ENCODE measurements at regions not wholly inside any gene's neighbourhood (a gene's known extent, or its start where the extent isn't known, plus 50 kb on each side); places are given as distances from the start of the nearest gene placed in this dataset.

DNA sequence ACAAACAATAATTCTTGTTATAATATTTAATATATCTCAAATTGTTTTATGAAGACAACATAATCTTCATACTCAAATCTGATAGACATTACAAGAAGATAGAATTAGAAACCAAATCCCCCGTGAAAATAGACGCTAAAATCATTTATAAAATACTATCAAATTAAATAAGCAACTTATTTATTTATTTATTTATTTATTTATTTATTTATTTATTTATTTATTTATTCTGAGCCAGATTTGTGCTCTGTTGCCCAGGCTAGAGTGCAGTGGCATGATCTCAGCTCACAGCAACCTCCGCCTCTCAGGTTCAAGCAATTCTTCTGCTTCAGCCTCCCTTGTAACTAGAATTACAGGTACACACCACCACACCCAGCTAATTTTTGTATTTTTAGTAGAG lies 294.9 kb upstream of the MAGEC2 start:
- in situ Hi-C loops (cut with MboI; ENCODE audit: low sequenced_read_pairs), result no loop called here
- H3K56ac ChIP-seq (ENCODE audit: extremely low read depth, insufficient read depth, low read length), result no peak overlapping the region
- no peak for DNase-seq
- H3K14ac ChIP-seq (replicated peaks; ENCODE audit: low read depth, low read length), result no peak overlapping the region
- ATAC-seq (ENCODE audit: low read depth), result no peak
- H3K23ac ChIP-seq (ENCODE audit: low read depth, low read length), result no peak overlapping the region
- no peak overlapping the region for H2BK20ac ChIP-seq (ENCODE audit: low read depth, low read length)
- no peaks in the 10 kb centered on the region for H3K4me1 ChIP-seq (ENCODE audit: control insufficient read depth, insufficient read depth, low read length)
- H2BK15ac ChIP-seq (ENCODE audit: low read depth, low read length), result no peak overlapping the region
- no peaks in the 10 kb centered on the region for H3K9me1 ChIP-seq (ENCODE audit: insufficient read depth, low read length)
- intact Hi-C loops (cut with micrococcal nuclease), result no loop called here
- H3K27me3 ChIP-seq (ENCODE audit: control insufficient read depth, insufficient read depth, low read length), result no peaks in the 10 kb centered on the region
- H3K4me2 ChIP-seq (ENCODE audit: low read depth, low read length), result no peak overlapping the region
- TF ChIP-seq CEBPB (IDR thresholded peaks at IDR 0.05; ENCODE audit: low read depth, low read length), result no peak
- no peak for TF ChIP-seq FOS (IDR thresholded peaks at IDR 0.05; ENCODE audit: low read depth, low read length)
- no peak for TF ChIP-seq NFE2L2 (IDR thresholded peaks at IDR 0.05; ENCODE audit: low read depth, low read length)
- TF ChIP-seq BHLHE40 (IDR thresholded peaks at IDR 0.05; ENCODE audit: low read depth, low read length), result no peak
- no peak for TF ChIP-seq SMC3 (IDR thresholded peaks at IDR 0.05; ENCODE audit: low read depth, low read length)
- TF ChIP-seq MAFK (IDR thresholded peaks at IDR 0.05; ENCODE audit: low read depth, low read length), result no peak
- TF ChIP-seq, protein P1, sequence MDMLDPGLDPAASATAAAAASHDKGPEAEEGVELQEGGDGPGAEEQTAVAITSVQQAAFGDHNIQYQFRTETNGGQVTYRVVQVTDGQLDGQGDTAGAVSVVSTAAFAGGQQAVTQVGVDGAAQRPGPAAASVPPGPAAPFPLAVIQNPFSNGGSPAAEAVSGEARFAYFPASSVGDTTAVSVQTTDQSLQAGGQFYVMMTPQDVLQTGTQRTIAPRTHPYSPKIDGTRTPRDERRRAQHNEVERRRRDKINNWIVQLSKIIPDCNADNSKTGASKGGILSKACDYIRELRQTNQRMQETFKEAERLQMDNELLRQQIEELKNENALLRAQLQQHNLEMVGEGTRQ (IDR thresholded peaks at IDR 0.05; ENCODE audit: low read depth, low read length), result no peak
- TF ChIP-seq, protein P2, sequence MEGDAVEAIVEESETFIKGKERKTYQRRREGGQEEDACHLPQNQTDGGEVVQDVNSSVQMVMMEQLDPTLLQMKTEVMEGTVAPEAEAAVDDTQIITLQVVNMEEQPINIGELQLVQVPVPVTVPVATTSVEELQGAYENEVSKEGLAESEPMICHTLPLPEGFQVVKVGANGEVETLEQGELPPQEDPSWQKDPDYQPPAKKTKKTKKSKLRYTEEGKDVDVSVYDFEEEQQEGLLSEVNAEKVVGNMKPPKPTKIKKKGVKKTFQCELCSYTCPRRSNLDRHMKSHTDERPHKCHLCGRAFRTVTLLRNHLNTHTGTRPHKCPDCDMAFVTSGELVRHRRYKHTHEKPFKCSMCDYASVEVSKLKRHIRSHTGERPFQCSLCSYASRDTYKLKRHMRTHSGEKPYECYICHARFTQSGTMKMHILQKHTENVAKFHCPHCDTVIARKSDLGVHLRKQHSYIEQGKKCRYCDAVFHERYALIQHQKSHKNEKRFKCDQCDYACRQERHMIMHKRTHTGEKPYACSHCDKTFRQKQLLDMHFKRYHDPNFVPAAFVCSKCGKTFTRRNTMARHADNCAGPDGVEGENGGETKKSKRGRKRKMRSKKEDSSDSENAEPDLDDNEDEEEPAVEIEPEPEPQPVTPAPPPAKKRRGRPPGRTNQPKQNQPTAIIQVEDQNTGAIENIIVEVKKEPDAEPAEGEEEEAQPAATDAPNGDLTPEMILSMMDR (conservative IDR thresholded peaks at IDR 0.05; ENCODE audit: low read depth, low read length), result no peak
- no peak for TF ChIP-seq MAZ (IDR thresholded peaks at IDR 0.05; ENCODE audit: borderline replicate concordance, low read depth, low read length)
- TF ChIP-seq POLR2A (IDR thresholded peaks at IDR 0.05; ENCODE audit: low read depth, low read length), result no peak
- no peak for TF ChIP-seq CHD1 (IDR thresholded peaks at IDR 0.05; ENCODE audit: low read depth, low read length)
- TF ChIP-seq, protein P3, sequence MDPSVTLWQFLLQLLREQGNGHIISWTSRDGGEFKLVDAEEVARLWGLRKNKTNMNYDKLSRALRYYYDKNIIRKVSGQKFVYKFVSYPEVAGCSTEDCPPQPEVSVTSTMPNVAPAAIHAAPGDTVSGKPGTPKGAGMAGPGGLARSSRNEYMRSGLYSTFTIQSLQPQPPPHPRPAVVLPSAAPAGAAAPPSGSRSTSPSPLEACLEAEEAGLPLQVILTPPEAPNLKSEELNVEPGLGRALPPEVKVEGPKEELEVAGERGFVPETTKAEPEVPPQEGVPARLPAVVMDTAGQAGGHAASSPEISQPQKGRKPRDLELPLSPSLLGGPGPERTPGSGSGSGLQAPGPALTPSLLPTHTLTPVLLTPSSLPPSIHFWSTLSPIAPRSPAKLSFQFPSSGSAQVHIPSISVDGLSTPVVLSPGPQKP (IDR thresholded peaks at IDR 0.05; ENCODE audit: borderline replicate concordance, low read depth, low read length), result no peak
- no peak for TF ChIP-seq MXI1 (IDR thresholded peaks at IDR 0.05; ENCODE audit: borderline replicate concordance, low read depth, low read length)
- no peak for TF ChIP-seq RCOR1 (IDR thresholded peaks at IDR 0.05; ENCODE audit: insufficient replicate concordance, low read length)
- TF ChIP-seq RAD21 (IDR thresholded peaks at IDR 0.05; ENCODE audit: low read length), result no peak
- TF ChIP-seq RFX5 (IDR thresholded peaks at IDR 0.05; ENCODE audit: low read depth, low read length), result no peak
- H4K5ac ChIP-seq (ENCODE audit: low read depth, low read length), result no peak overlapping the region
- H3K27ac ChIP-seq (ENCODE audit: insufficient read depth, low read length), result no peak overlapping the region
- no peak overlapping the region for H3K4me3 ChIP-seq (ENCODE audit: insufficient read depth, low read depth, low read length)
- no peak overlapping the region for H3K9ac ChIP-seq (ENCODE audit: low read depth, low read length)
- no peak overlapping the region for H3K4ac ChIP-seq (ENCODE audit: low read depth, low read length)
- H2BK120ac ChIP-seq (ENCODE audit: low read depth, low read length), result no peak overlapping the region
- no peak overlapping the region for H2AK9ac ChIP-seq (replicated peaks; ENCODE audit: low read depth, low read length, poor library complexity)
- no peak overlapping the region for H2BK5ac ChIP-seq (ENCODE audit: low read depth, low read length, poor library complexity, severe bottlenecking)
- H2AFZ ChIP-seq (replicated peaks; ENCODE audit: low read length, poor library complexity), result no peak overlapping the region
- H2AK5ac ChIP-seq (ENCODE audit: low read depth, low read length), result no peak overlapping the region
- H4K8ac ChIP-seq (ENCODE audit: low read depth in 2 of 2, low read length in 2 of 2), result no peak overlapping the region
- H4K20me1 ChIP-seq (ENCODE audit: insufficient read depth, low read length), result no peaks in the 10 kb centered on the region
- no peaks in the 10 kb centered on the region for H3K9me3 ChIP-seq (ENCODE audit: control insufficient read depth, insufficient read depth, low read length)
- H3K36me3 ChIP-seq (ENCODE audit: control insufficient read depth, insufficient read depth, low read length), result no peaks in the 10 kb centered on the region
- H3K18ac ChIP-seq (ENCODE audit: low read depth, low read length), result no peak overlapping the region
- no peak overlapping the region for H4K91ac ChIP-seq (ENCODE audit: insufficient read depth, low read depth, low read length)
- dilution Hi-C loops (cut with HindIII; ENCODE audit: low sequenced_read_pairs, unreplicated experiment), result no loop called here
- POLR2A ChIA-PET (ENCODE audit: unreplicated experiment), result no interaction called here
- WGBS, 2 experiments (ENCODE audit: extremely low coverage in 2 of 2, insufficient read length in 1 of 2), result no CpG with 5 or more reads among the region's 3 CpGs
- no TSS peak for BruUV-seq (replicated peaks)
- no peaks in the 10 kb centered on the region for H3K79me1 ChIP-seq (ENCODE audit: low read depth in 1 of 2, low read length in 2 of 2)
- CTCF ChIA-PET, result no interaction called here

Measured in IMR-90 (cell line).